ENCODE measurements at regions not wholly inside any gene's neighbourhood (a gene's known extent, or its start where the extent isn't known, plus 50 kb on each side); places are given as distances from the start of the nearest gene placed in this dataset.
"Not testable (repeated sequence)": the region's sequence is repeated elsewhere in the genome, so short reads cannot be mapped to it uniquely, and the experiment has no call there.

- Mint-ChIP-seq H3K4me1 (no peaks in the 10 kb centered on the region), H3K9me3 (peaks cover 9% of the 10 kb centered on the region), H3K27me3 (no peaks in the 10 kb centered on the region), H3K4me3 (no peak overlapping the region), H3K27ac (no peak overlapping the region), H3K36me3 (ENCODE audit: low read depth) (no peaks in the 10 kb centered on the region)
- intact Hi-C loops (cut with micrococcal nuclease) = no loop called here
- DNase-seq = no peak
Observed at GRCh38 chr1:61563611-61564010, 161.3 kb downstream of the TM2D1 start.

GRCh38 chr1:61561666-61562065 lies 163.3 kb downstream of the TM2D1 start:
- H3K36me3 Mint-ChIP-seq (ENCODE audit: low read depth) = no peaks in the 10 kb centered on the region
- no peak overlapping the region for H3K27ac Mint-ChIP-seq
- no peaks in the 10 kb centered on the region for H3K27me3 Mint-ChIP-seq
- intact Hi-C loops (cut with micrococcal nuclease) = no loop called here
- H3K9me3 Mint-ChIP-seq = peaks cover 9% of the 10 kb centered on the region
- no peak for DNase-seq
- no peak overlapping the region for H3K4me3 Mint-ChIP-seq
- H3K4me1 Mint-ChIP-seq = no peaks in the 10 kb centered on the region

- no peaks in the 10 kb centered on the region for H3K4me1 Mint-ChIP-seq
- DNase-seq = no peak
- no peaks in the 10 kb centered on the region for H3K36me3 Mint-ChIP-seq (ENCODE audit: low read depth)
- no peaks in the 10 kb centered on the region for H3K27me3 Mint-ChIP-seq
- H3K9me3 Mint-ChIP-seq = peaks cover 12% of the 10 kb centered on the region
- no peak overlapping the region for H3K27ac Mint-ChIP-seq
- intact Hi-C loops (cut with micrococcal nuclease) = no loop called here
- H3K4me3 Mint-ChIP-seq = no peak overlapping the region
Observed at GRCh38 chr1:61560385-61560784, 164.6 kb downstream of the TM2D1 start.

- no peak overlapping the region for H3K27ac Mint-ChIP-seq
- intact Hi-C loops (cut with micrococcal nuclease) = no loop called here
- DNase-seq = no peak
- peaks cover 11% of the 10 kb centered on the region for H3K9me3 Mint-ChIP-seq
- H3K4me3 Mint-ChIP-seq = no peak overlapping the region
- no peaks in the 10 kb centered on the region for H3K36me3 Mint-ChIP-seq (ENCODE audit: low read depth)
- no peaks in the 10 kb centered on the region for H3K4me1 Mint-ChIP-seq
- H3K27me3 Mint-ChIP-seq = peaks cover 3% of the 10 kb centered on the region
Observed at GRCh38 chr1:61556631-61557030, 168.3 kb downstream of the TM2D1 start.

- H3K27ac Mint-ChIP-seq = no peak overlapping the region
- H3K36me3 Mint-ChIP-seq (ENCODE audit: low read depth) = no peaks in the 10 kb centered on the region
- DNase-seq = no peak
- H3K9me3 Mint-ChIP-seq = peaks cover 17% of the 10 kb centered on the region
- H3K4me3 Mint-ChIP-seq = no peak overlapping the region
- H3K4me1 Mint-ChIP-seq = no peaks in the 10 kb centered on the region
- intact Hi-C loops (cut with micrococcal nuclease) = no loop called here
- peaks cover 24% of the 10 kb centered on the region for H3K27me3 Mint-ChIP-seq
Observed at GRCh38 chr1:61552630-61553305, 172.2 kb downstream of the TM2D1 start.

- peak overlapping the region; percentile 20 for H3K27ac Mint-ChIP-seq
- peaks cover 13% of the 10 kb centered on the region for H3K9me3 Mint-ChIP-seq
- peak; percentile 63 for DNase-seq
- H3K36me3 Mint-ChIP-seq (ENCODE audit: low read depth); intact Hi-C loops (cut with micrococcal nuclease); H3K4me3 Mint-ChIP-seq: not testable (repeated sequence)
- H3K4me1 Mint-ChIP-seq = peaks cover 18% of the 10 kb centered on the region
- peaks cover 30% of the 10 kb centered on the region for H3K27me3 Mint-ChIP-seq
Observed at GRCh38 chr1:61547302-61547701, 177.6 kb downstream of the TM2D1 start.

- Mint-ChIP-seq H3K4me1 (peaks cover 18% of the 10 kb centered on the region), H3K27me3 (peaks cover 19% of the 10 kb centered on the region)
- intact Hi-C loops (cut with micrococcal nuclease); H3K27ac Mint-ChIP-seq; H3K9me3 Mint-ChIP-seq; H3K36me3 Mint-ChIP-seq (ENCODE audit: low read depth); H3K4me3 Mint-ChIP-seq: not testable (repeated sequence)
- peak; percentile 60 for DNase-seq
Observed at GRCh38 chr1:61544870-61545269, 180.1 kb downstream of the TM2D1 start.

GRCh38 chr1:61543498-61543897 lies 181.4 kb downstream of the TM2D1 start:
- H3K27me3 Mint-ChIP-seq; H3K36me3 Mint-ChIP-seq (ENCODE audit: low read depth); H3K27ac Mint-ChIP-seq; intact Hi-C loops (cut with micrococcal nuclease); H3K9me3 Mint-ChIP-seq; DNase-seq; H3K4me3 Mint-ChIP-seq: not testable (repeated sequence)
- peaks cover 18% of the 10 kb centered on the region for H3K4me1 Mint-ChIP-seq

GRCh38 chr1:61539720-61540462 lies 185.1 kb downstream of the TM2D1 start:
- no peak overlapping the region for H3K27ac Mint-ChIP-seq
- peaks cover 7% of the 10 kb centered on the region for H3K9me3 Mint-ChIP-seq
- DNase-seq = no peak
- no peak overlapping the region for H3K4me3 Mint-ChIP-seq
- H3K36me3 Mint-ChIP-seq (ENCODE audit: low read depth) = no peaks in the 10 kb centered on the region
- H3K27me3 Mint-ChIP-seq = peaks cover 14% of the 10 kb centered on the region
- H3K4me1 Mint-ChIP-seq = peaks cover 19% of the 10 kb centered on the region
- intact Hi-C loops (cut with micrococcal nuclease) = no loop called here

GRCh38 chr1:61538228-61538627 lies 186.7 kb downstream of the TM2D1 start:
- H3K27me3 Mint-ChIP-seq = peaks cover 12% of the 10 kb centered on the region
- H3K36me3 Mint-ChIP-seq (ENCODE audit: low read depth) = no peaks in the 10 kb centered on the region
- H3K4me3 Mint-ChIP-seq = no peak overlapping the region
- DNase-seq = peak; percentile 35
- H3K27ac Mint-ChIP-seq = no peak overlapping the region
- peaks cover 5% of the 10 kb centered on the region for H3K9me3 Mint-ChIP-seq
- intact Hi-C loops (cut with micrococcal nuclease) = no loop called here
- H3K4me1 Mint-ChIP-seq = peaks cover 13% of the 10 kb centered on the region

- H3K27me3 Mint-ChIP-seq = peaks cover 10% of the 10 kb centered on the region
- peaks cover 4% of the 10 kb centered on the region for H3K9me3 Mint-ChIP-seq
- H3K27ac Mint-ChIP-seq = no peak overlapping the region
- peaks cover 13% of the 10 kb centered on the region for H3K4me1 Mint-ChIP-seq
- peak; percentile 43 for DNase-seq
- no peak overlapping the region for H3K4me3 Mint-ChIP-seq
- H3K36me3 Mint-ChIP-seq (ENCODE audit: low read depth) = no peaks in the 10 kb centered on the region
- intact Hi-C loops (cut with micrococcal nuclease) = no loop called here
Observed at GRCh38 chr1:61536174-61537108, 188.5 kb downstream of the TM2D1 start.

GRCh38 chr1:61534847-61535246 lies 190.1 kb downstream of the TM2D1 start:
- intact Hi-C loops (cut with micrococcal nuclease) = no loop called here
- peaks cover 13% of the 10 kb centered on the region for H3K4me1 Mint-ChIP-seq
- H3K36me3 Mint-ChIP-seq (ENCODE audit: low read depth) = no peaks in the 10 kb centered on the region
- H3K27ac Mint-ChIP-seq = no peak overlapping the region
- no peak overlapping the region for H3K4me3 Mint-ChIP-seq
- H3K9me3 Mint-ChIP-seq = peaks cover 4% of the 10 kb centered on the region
- H3K27me3 Mint-ChIP-seq = peaks cover 12% of the 10 kb centered on the region
- no peak for DNase-seq

- H3K27me3 Mint-ChIP-seq = peaks cover 10% of the 10 kb centered on the region
- H3K36me3 Mint-ChIP-seq (ENCODE audit: low read depth) = no peaks in the 10 kb centered on the region
- DNase-seq = no peak
Observed at GRCh38 chr1:61533546-61533945, 191.4 kb downstream of the TM2D1 start.

GRCh38 chr1:61531716-61532115 lies 193.2 kb downstream of the TM2D1 start:
- Mint-ChIP-seq H3K9me3 (no peaks in the 10 kb centered on the region), H3K36me3 (ENCODE audit: low read depth) (no peaks in the 10 kb centered on the region), H3K4me3 (no peak overlapping the region), H3K27ac (no peak overlapping the region), H3K4me1 (peaks cover 7% of the 10 kb centered on the region), H3K27me3 (peaks cover 4% of the 10 kb centered on the region)
- intact Hi-C loops (cut with micrococcal nuclease) = no loop called here
- no peak for DNase-seq

More at GRCh38 chr1:61533546-61533945, 191.4 kb downstream of the TM2D1 start:
- peaks cover 13% of the 10 kb centered on the region for H3K4me1 Mint-ChIP-seq
- intact Hi-C loops (cut with micrococcal nuclease) = no loop called here
- peaks cover 4% of the 10 kb centered on the region for H3K9me3 Mint-ChIP-seq
- H3K4me3 Mint-ChIP-seq = no peak overlapping the region
- H3K27ac Mint-ChIP-seq = no peak overlapping the region

All from activated CD4-positive, alpha-beta T cell treated with anti-CD3 and anti-CD28 coated beads, Interleukin-2, amount 10 ng/mL, durations not matched to agents 24 days and 14 days (primary cell).